Osteoblast (primary cell): ENCODE measurements at regions not wholly inside any gene's neighbourhood (a gene's known extent, or its start where the extent isn't known, plus 50 kb on each side); places are given as distances from the start of the nearest gene placed in this dataset.

Experiments
- DNase-seq: peaks from one replicate; pipeline ENCODE4 v3.0.0; 2011; ENCODE audit warnings: low spot score, mixed read lengths; ENCODE audit not compliant: insufficient read length; ENCODE audit errors: missing footprints
- H2AFZ ChIP-seq: 2 replicates; pipeline ENCODE4 v1.6.0; 2011; ENCODE audit warnings: mild to moderate bottlenecking, low read length
- H3K27ac ChIP-seq: 2 replicates; pipeline ENCODE4 v1.5.1; 2011; ENCODE audit warnings: mild to moderate bottlenecking, low read depth, low read length, moderate library complexity
- H3K27me3 ChIP-seq: 2 replicates; pipeline ENCODE4 v1.6.0; 2012; ENCODE audit warnings: mild to moderate bottlenecking, control low read depth, inconsistent platforms, low read length, moderate library complexity; ENCODE audit not compliant: insufficient read depth
- H3K36me3 ChIP-seq: 2 replicates; pipeline ENCODE4 v1.5.1; 2011; ENCODE audit warnings: mild to moderate bottlenecking, low read length, control low read depth, moderate library complexity; ENCODE audit not compliant: insufficient read depth
- H3K4me1 ChIP-seq: 2 replicates; pipeline ENCODE4 v1.5.1; 2011; ENCODE audit warnings: mild to moderate bottlenecking, low read length, control low read depth, moderate library complexity; ENCODE audit not compliant: insufficient read depth
- H3K4me2 ChIP-seq: 2 replicates; pipeline ENCODE4 v1.6.0; 2011; ENCODE audit warnings: mild to moderate bottlenecking, low read length; ENCODE audit not compliant: insufficient read depth
- H3K4me3 ChIP-seq: fragments of 200-600 bp; sonication (generic); 3 replicates; pipeline ENCODE4 v1.5.1; 2012; ENCODE audit warnings: mild to moderate bottlenecking, low read length, inconsistent platforms; ENCODE audit not compliant: insufficient read depth
- H3K79me2 ChIP-seq: 2 replicates; pipeline ENCODE4 v1.6.0; 2012; ENCODE audit warnings: mild to moderate bottlenecking, low read length, control low read depth, inconsistent platforms; ENCODE audit not compliant: insufficient read depth
- H3K9me3 ChIP-seq: 2 replicates; pipeline ENCODE4 v1.5.1; 2011; ENCODE audit warnings: low read depth, low read length, control low read depth
- H4K20me1 ChIP-seq: 2 replicates; pipeline ENCODE4 v1.6.0; 2012; ENCODE audit warnings: mild to moderate bottlenecking, low read length, control low read depth; ENCODE audit not compliant: insufficient read depth
- TF ChIP-seq, protein P1 (sequence below): IDR thresholded peaks from 2 replicates; pipeline ENCODE4 v1.5.1; 2011; ENCODE audit warnings: mild to moderate bottlenecking, low read depth, low read length, moderate library complexity; ENCODE audit errors: extremely low read depth

DNA sequence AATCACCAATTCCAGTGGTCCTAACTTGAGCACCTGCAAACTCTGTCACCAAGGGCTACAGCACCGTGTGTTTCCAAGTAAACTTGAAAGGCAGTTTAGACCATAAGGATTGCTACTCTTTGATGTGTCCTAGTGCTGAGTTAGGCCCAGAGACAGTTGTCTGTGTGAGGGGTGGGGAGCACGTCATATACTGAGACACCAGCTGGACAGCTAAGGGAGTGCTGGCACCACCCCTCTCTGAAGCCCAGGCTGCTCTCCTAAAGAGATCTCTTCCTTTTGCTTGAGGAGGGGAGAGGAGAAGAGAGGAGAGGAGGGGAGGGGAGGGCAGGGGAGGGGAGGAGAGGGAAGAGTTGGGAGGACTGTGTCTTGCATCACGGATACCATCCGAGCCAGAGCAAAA is 218.7 kb upstream of the TACR3 start:
- TF ChIP-seq, protein P1, sequence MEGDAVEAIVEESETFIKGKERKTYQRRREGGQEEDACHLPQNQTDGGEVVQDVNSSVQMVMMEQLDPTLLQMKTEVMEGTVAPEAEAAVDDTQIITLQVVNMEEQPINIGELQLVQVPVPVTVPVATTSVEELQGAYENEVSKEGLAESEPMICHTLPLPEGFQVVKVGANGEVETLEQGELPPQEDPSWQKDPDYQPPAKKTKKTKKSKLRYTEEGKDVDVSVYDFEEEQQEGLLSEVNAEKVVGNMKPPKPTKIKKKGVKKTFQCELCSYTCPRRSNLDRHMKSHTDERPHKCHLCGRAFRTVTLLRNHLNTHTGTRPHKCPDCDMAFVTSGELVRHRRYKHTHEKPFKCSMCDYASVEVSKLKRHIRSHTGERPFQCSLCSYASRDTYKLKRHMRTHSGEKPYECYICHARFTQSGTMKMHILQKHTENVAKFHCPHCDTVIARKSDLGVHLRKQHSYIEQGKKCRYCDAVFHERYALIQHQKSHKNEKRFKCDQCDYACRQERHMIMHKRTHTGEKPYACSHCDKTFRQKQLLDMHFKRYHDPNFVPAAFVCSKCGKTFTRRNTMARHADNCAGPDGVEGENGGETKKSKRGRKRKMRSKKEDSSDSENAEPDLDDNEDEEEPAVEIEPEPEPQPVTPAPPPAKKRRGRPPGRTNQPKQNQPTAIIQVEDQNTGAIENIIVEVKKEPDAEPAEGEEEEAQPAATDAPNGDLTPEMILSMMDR: no peak
- DNase-seq: no peak
- no peaks in the 10 kb centered on the region for H3K9me3 ChIP-seq
- H4K20me1 ChIP-seq: no peaks in the 10 kb centered on the region
- no peaks in the 10 kb centered on the region for H3K79me2 ChIP-seq
- H2AFZ ChIP-seq: no peak overlapping the region
- no peak overlapping the region for H3K4me3 ChIP-seq
- no peak overlapping the region for H3K27ac ChIP-seq
- H3K36me3 ChIP-seq: no peaks in the 10 kb centered on the region
- no peak overlapping the region for H3K4me2 ChIP-seq
- no peaks in the 10 kb centered on the region for H3K4me1 ChIP-seq
- no peaks in the 10 kb centered on the region for H3K27me3 ChIP-seq

DNA sequence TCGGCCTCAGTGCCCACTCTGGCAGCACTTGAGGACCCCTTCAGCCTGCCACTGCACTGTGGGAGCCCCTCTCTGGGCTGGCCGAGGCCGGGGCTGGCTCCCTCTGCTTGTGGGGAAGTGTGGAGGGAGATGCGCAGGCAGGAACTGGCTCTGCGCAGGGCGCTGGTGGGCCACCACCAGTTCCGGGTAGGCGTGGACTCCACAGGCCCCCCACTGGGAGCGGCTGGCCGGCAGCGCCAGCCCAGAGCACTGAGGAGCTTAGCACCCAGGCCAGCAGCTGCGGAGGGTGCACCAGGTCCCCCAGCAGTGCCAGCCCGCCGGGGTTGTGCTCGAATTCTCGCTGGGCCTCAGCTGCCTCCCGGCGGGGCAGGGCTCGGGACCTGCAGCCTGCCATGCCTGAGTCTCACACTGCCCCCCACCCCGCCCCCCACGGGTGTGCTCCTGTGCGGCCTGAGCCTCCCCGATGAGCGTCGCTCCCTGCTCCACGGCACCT is 216.9 kb upstream of the TACR3 start:
- H4K20me1 ChIP-seq: no peaks in the 10 kb centered on the region
- TF ChIP-seq, protein P1: no peak
- H3K27ac ChIP-seq: no peak overlapping the region
- no peak overlapping the region for H2AFZ ChIP-seq
- no peak overlapping the region for H3K4me2 ChIP-seq
- no peak for DNase-seq
- no peak overlapping the region for H3K4me3 ChIP-seq
- no peaks in the 10 kb centered on the region for H3K79me2 ChIP-seq
- no peaks in the 10 kb centered on the region for H3K4me1 ChIP-seq
- no peaks in the 10 kb centered on the region for H3K27me3 ChIP-seq
- no peaks in the 10 kb centered on the region for H3K36me3 ChIP-seq
- no peaks in the 10 kb centered on the region for H3K9me3 ChIP-seq

DNA sequence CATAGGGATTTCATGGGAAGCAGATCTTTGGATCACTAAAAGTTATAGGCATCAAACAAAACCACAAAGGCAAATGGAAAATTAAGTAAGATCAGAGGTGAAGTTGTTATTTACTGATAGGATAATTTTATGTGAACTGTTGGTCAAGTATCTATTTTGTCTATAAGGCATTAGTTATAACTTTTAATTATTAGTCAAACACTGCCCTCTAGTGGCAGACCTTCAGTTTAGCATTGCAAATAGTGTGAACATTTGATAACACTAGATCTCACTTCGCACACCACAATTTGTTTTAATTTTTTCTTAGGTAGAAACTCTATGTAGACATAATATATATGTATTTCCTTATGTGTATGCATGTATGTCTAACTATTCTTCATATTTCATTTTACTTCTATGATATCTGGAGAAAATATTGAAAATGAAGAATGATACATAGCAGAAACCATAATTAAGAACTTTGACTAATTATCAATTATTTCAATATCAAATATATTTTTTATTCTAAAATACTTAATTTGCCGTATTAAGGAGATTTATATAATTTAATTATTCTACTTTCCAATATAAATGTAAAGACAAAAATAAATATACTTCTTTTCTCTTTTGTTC is 214.5 kb upstream of the TACR3 start:
- Histone ChIP-seq H3K27me3 (no peaks in the 10 kb centered on the region), H3K4me3 (no peak overlapping the region), H3K4me1 (no peaks in the 10 kb centered on the region), H2AFZ (no peak overlapping the region), H3K79me2 (no peaks in the 10 kb centered on the region), H3K4me2 (no peak overlapping the region), H3K27ac (no peak overlapping the region), H4K20me1 (no peaks in the 10 kb centered on the region), H3K36me3 (no peaks in the 10 kb centered on the region), H3K9me3 (no peaks in the 10 kb centered on the region)
- peak; percentile 52 for DNase-seq
- TF ChIP-seq, protein P1: peak; percentile 68

DNA sequence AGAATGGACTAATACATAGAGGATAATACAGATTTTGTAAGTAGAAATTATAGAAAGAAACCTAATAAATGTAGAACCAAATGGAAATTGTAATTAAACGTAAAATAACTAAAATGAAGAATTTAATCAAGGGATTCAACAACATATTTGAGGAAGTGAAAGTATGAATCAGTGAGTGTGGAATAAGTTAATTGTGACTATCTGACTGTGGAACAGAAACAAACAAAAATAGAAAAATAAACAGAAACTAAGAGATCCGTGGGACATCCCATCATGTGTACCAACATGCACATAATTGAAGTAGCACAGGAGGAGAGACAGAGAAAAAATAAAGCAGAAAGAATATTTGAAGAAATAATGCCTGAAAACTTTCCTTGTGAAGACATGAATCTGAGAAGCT is 208.6 kb upstream of the TACR3 start:
- Histone ChIP-seq H3K27me3 (no peaks in the 10 kb centered on the region), H2AFZ (no peak overlapping the region), H3K4me3 (no peak overlapping the region), H3K4me1 (no peaks in the 10 kb centered on the region), H4K20me1 (no peaks in the 10 kb centered on the region), H3K79me2 (no peaks in the 10 kb centered on the region), H3K36me3 (no peaks in the 10 kb centered on the region), H3K4me2 (no peak overlapping the region), H3K27ac (no peak overlapping the region), H3K9me3 (no peaks in the 10 kb centered on the region)
- DNase-seq: no peak
- TF ChIP-seq, protein P1: no peak
